ENCODE measurements at regions not wholly inside any gene's neighbourhood (a gene's known extent, or its start where the extent isn't known, plus 50 kb on each side); places are given as distances from the start of the nearest gene placed in this dataset.

GRCh38 chr18:56322406-56322805, 316.0 kb downstream of the TXNL1 start:
- TF ChIP-seq POLR2A (IDR thresholded peaks at IDR 0.05): no peak
- TF ChIP-seq CTCF (IDR thresholded peaks at IDR 0.05 in 4 of 5, conservative IDR thresholded peaks at IDR 0.05 in 1 of 5): no peak
- in situ Hi-C loops (cut with MboI; ENCODE audit: low sequenced_read_pairs in 4 of 4): no loop called here

GRCh38 chr18:56321470-56321869, 316.9 kb downstream of the TXNL1 start:
- Histone ChIP-seq H3K36me3 (no peaks in the 10 kb centered on the region), H3K27me3 (no peaks in the 10 kb centered on the region), H3K27ac (no peak overlapping the region), H3K4me3 (no peak overlapping the region), H3K9me3 (no peaks in the 10 kb centered on the region), H3K4me1 (peaks cover 3% of the 10 kb centered on the region in 2 donors)
- DNase-seq (peak; percentile 18 to 35), ATAC-seq (no peak)
- intact Hi-C loops (cut with DNase I; ENCODE audit: low total_unique reads): no loop called here
- no peak for TF ChIP-seq CTCF (IDR thresholded peaks at IDR 0.05 in 4 of 5, conservative IDR thresholded peaks at IDR 0.05 in 1 of 5)
- TF ChIP-seq POLR2A (IDR thresholded peaks at IDR 0.05): no peak
- in situ Hi-C loops (cut with MboI; ENCODE audit: low sequenced_read_pairs in 4 of 4): no loop called here

More at GRCh38 chr18:56322406-56322805, 316.0 kb downstream of the TXNL1 start:
- H3K4me1 ChIP-seq: peaks cover 3% of the 10 kb centered on the region in 2 donors
- ATAC-seq (no peak), DNase-seq (no peak)
- intact Hi-C loops (cut with DNase I; ENCODE audit: low total_unique reads): no loop called here
- no peaks in the 10 kb centered on the region for H3K36me3 ChIP-seq
- no peak overlapping the region for H3K27ac ChIP-seq
- no peaks in the 10 kb centered on the region for H3K27me3 ChIP-seq
- no peaks in the 10 kb centered on the region for H3K9me3 ChIP-seq
- no peak overlapping the region for H3K4me3 ChIP-seq

- no peak overlapping the region for H3K4me3 ChIP-seq
- no peak overlapping the region for H3K27ac ChIP-seq
- in situ Hi-C loops (cut with MboI; ENCODE audit: low sequenced_read_pairs in 4 of 4): no loop called here
- no peak for DNase-seq
- no peak for ATAC-seq
- peaks cover 3% of the 10 kb centered on the region in 2 donors for H3K4me1 ChIP-seq
- H3K36me3 ChIP-seq: no peaks in the 10 kb centered on the region
- no peaks in the 10 kb centered on the region for H3K27me3 ChIP-seq
- H3K9me3 ChIP-seq: no peaks in the 10 kb centered on the region
- TF ChIP-seq POLR2A (IDR thresholded peaks at IDR 0.05): no peak
- TF ChIP-seq CTCF (IDR thresholded peaks at IDR 0.05 in 4 of 5, conservative IDR thresholded peaks at IDR 0.05 in 1 of 5): no peak
- intact Hi-C loops (cut with DNase I; ENCODE audit: low total_unique reads): no loop called here
Measured at GRCh38 chr18:56319953-56320352, 318.4 kb downstream of the TXNL1 start.

- no peaks in the 10 kb centered on the region for H3K36me3 ChIP-seq
- in situ Hi-C loops (cut with MboI; ENCODE audit: low sequenced_read_pairs in 4 of 4) (no loop called here), intact Hi-C loops (cut with DNase I; ENCODE audit: low total_unique reads) (no loop called here)
- H3K4me3 ChIP-seq: no peak overlapping the region
- H3K4me1 ChIP-seq: peaks cover 3% of the 10 kb centered on the region in 2 donors
- DNase-seq (no peak), ATAC-seq (no peak)
- no peaks in the 10 kb centered on the region for H3K9me3 ChIP-seq
- no peaks in the 10 kb centered on the region for H3K27me3 ChIP-seq
- no peak overlapping the region for H3K27ac ChIP-seq
- TF ChIP-seq CTCF (IDR thresholded peaks at IDR 0.05 in 4 of 5, conservative IDR thresholded peaks at IDR 0.05 in 1 of 5) (no peak), POLR2A (IDR thresholded peaks at IDR 0.05) (no peak)
Measured at GRCh38 chr18:56316727-56317126, 321.7 kb downstream of the TXNL1 start.

- no peak overlapping the region for H3K27ac ChIP-seq
- no peaks in the 10 kb centered on the region for H3K9me3 ChIP-seq
- in situ Hi-C loops (cut with MboI; ENCODE audit: low sequenced_read_pairs in 4 of 4) (no loop called here), intact Hi-C loops (cut with DNase I; ENCODE audit: low total_unique reads) (no loop called here)
- no peak for TF ChIP-seq POLR2A (IDR thresholded peaks at IDR 0.05)
- no peak for TF ChIP-seq CTCF (IDR thresholded peaks at IDR 0.05 in 4 of 5, conservative IDR thresholded peaks at IDR 0.05 in 1 of 5)
- H3K4me1 ChIP-seq: no peaks in the 10 kb centered on the region
- no peaks in the 10 kb centered on the region for H3K36me3 ChIP-seq
- no peaks in the 10 kb centered on the region for H3K27me3 ChIP-seq
- no peak overlapping the region for H3K4me3 ChIP-seq
- no peak for ATAC-seq
- no peak for DNase-seq
Measured at GRCh38 chr18:56315363-56315762, 323.0 kb downstream of the TXNL1 start.

Measured in gastrocnemius medialis (tissue), 4 donors.